Spleen (tissue), 11 donors: ENCODE measurements at regions not wholly inside any gene's neighbourhood (a gene's known extent, or its start where the extent isn't known, plus 50 kb on each side); places are given as distances from the start of the nearest gene placed in this dataset.
"Not testable (repeated sequence)": the region's sequence is repeated elsewhere in the genome, so short reads cannot be mapped to it uniquely, and the experiment has no call there.

Source experiments
- DNase-seq: peaks from one replicate; pipeline ENCODE4 v3.0.0-alpha.2; 2020
- H3K27ac ChIP-seq, 8 donors: fragments of 200-600 bp; sonication (generic) in 7 of 8; 1 replicate in 4 of 8; 2 replicates in 4 of 8; pipeline versions ENCODE4 v1.5.0 to v1.8.0; 2016 to 2021; ENCODE audit warnings: inconsistent platforms in 4 of 8, mild to moderate bottlenecking in 4 of 8, moderate library complexity in 1 of 8
- H3K27me3 ChIP-seq, 7 donors: fragments of 200-600 bp; sonication (generic) in 6 of 7; replicated peaks in 1 of 7; 1 replicate in 4 of 7; 2 replicates in 3 of 7; pipeline versions ENCODE4 v1.5.0 to v1.8.0; 2016 to 2021; ENCODE audit warnings: inconsistent platforms in 3 of 7, mild to moderate bottlenecking in 1 of 7
- H3K36me3 ChIP-seq, 6 donors: fragments of 200-600 bp; sonication (generic) in 5 of 6; 1 replicate in 4 of 6; 2 replicates in 2 of 6; pipeline versions ENCODE4 v1.5.0 to v1.8.0; 2016 to 2021; ENCODE audit warnings: inconsistent platforms in 2 of 6
- H3K4me1 ChIP-seq, 6 donors: fragments of 200-600 bp; sonication (generic) in 5 of 6; 1 replicate in 3 of 6; 2 replicates in 3 of 6; pipeline versions ENCODE4 v1.5.0 to v1.8.0; 2016 to 2021; ENCODE audit warnings: inconsistent platforms in 3 of 6
- H3K4me3 ChIP-seq, 8 donors: fragments of 200-600 bp; sonication (generic) in 7 of 8; 1 replicate in 4 of 8; 2 replicates in 4 of 8; pipeline versions ENCODE4 v1.5.0 to v1.8.0; 2016 to 2021; ENCODE audit warnings: inconsistent platforms in 4 of 8, mild to moderate bottlenecking in 4 of 8, moderate library complexity in 2 of 8
- H3K9me3 ChIP-seq, 8 donors: fragments of 200-600 bp; sonication (generic) in 7 of 8; 1 replicate in 4 of 8; 2 replicates in 4 of 8; pipeline versions ENCODE4 v1.5.0 to v1.8.0; 2016 to 2021; ENCODE audit warnings: inconsistent platforms in 4 of 8
- CTCF ChIP-seq, 11 experiments: fragments of 200-600 bp in 7 of 11; fragments of 450-650 bp in 4 of 11; sonication (generic) in 4 of 11; IDR thresholded peaks in 8 of 11; conservative IDR thresholded peaks in 3 of 11; 1 replicate in 7 of 11; 2 replicates in 4 of 11; pipeline versions ENCODE4 v1.4.0 to v1.8.0; 2016 to 2021; ENCODE audit warnings: antibody characterized with exemption in 11 of 11, inconsistent platforms in 4 of 11, mild to moderate bottlenecking in 1 of 11
- POLR2A ChIP-seq, 3 donors: fragments of 450-650 bp; IDR thresholded peaks; one replicate each; pipeline ENCODE4 v1.5.1; 2017; ENCODE audit warnings: antibody characterized with exemption in 3 of 3, mild to moderate bottlenecking in 1 of 3
- POLR2AphosphoS5 ChIP-seq, 3 donors: sonication (generic); formaldehyde crosslinking; IDR thresholded peaks; one replicate each; pipeline ENCODE4 v1.5.1; 2017; ENCODE audit warnings: antibody characterized with exemption in 3 of 3
- WGBS, 5 donors: extraction: QIAGEN DNeasy Blood & Tissue Kit in 3 of 5; methylation state at CpG; one replicate each; pipeline versions ENCODE4 v1.1.5 to v1.1.7; 2013 to 2018; 5-methylcytosine and 5-hydroxymethylcytosine counted together
- intact Hi-C: fragments of 100-400 bp; cut with DNase I; formaldehyde crosslinking; loops from one replicate; pipeline ENCODE4 v1.15.0; 2023; ENCODE audit warnings: low total_unique reads
- donor health status: healthy with polysubstance abuse.
- donor health status: DM: no; HTN: no; CAD: no; lungs with moderate emphysema.
- donor health status: DM: no; HTN: no; CAD: no.
- donor health status: Bipolar disorder and iron deficiency.
- donor health status: healthy.
- donor health status: DM: no; HTN: no; CAD: no.
- donor health status: DM: yes; HTN: yes; CAD: no.

- 70 to 83% (median 79%) methylated on average over 3 of the region's 3 CpGs for WGBS, 5 donors
Measured at GRCh38 chr7:63096141-63096540, 902.5 kb upstream of the ZNF722 start.

DNA sequence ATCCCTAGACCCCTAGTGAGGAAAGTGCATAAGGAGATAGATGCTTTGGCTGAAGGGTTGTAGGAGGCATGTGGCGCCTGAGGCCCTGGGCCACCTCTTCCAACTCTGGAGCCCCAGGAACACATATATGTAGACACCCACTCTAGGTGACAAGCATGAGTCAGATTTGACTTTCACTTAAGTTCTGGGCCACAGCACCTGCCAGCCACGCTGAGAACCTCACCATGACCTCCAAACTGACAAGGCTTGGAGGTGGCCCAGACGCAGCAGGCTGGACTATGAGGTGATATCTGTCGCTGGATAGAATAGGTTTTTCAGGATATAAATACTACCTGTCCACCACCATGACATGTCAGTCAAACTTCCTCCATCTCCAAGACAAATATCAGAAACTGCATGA is 894.0 kb upstream of the ZNF722 start:
- WGBS, 5 donors, result 65 to 70% (median 69%) methylated on average over 4 of the region's 4 CpGs
- intact Hi-C loops, result no loop called here
- peaks cover 0 to 97% (median 82%) of the 10 kb centered on the region in 8 donors for H3K9me3 ChIP-seq
- H3K27me3 ChIP-seq, result no peaks in the 10 kb centered on the region
- H3K27ac ChIP-seq, result no peak overlapping the region
- no peak overlapping the region for H3K4me3 ChIP-seq
- no peaks in the 10 kb centered on the region for H3K36me3 ChIP-seq
- TF ChIP-seq CTCF (IDR thresholded peaks at IDR 0.05 in 8 of 11, conservative IDR thresholded peaks at IDR 0.05 in 3 of 11) (no peak), POLR2A (IDR thresholded peaks at IDR 0.05) (no peak), POLR2AphosphoS5 (IDR thresholded peaks at IDR 0.05) (no peak)
- no peaks in the 10 kb centered on the region for H3K4me1 ChIP-seq
- no peak for DNase-seq

More at GRCh38 chr7:63096141-63096540, 902.5 kb upstream of the ZNF722 start:
- intact Hi-C loops, result no loop called here
- TF ChIP-seq CTCF (IDR thresholded peaks at IDR 0.05 in 8 of 11, conservative IDR thresholded peaks at IDR 0.05 in 3 of 11) (no peak), POLR2A (IDR thresholded peaks at IDR 0.05) (no peak), POLR2AphosphoS5 (IDR thresholded peaks at IDR 0.05) (no peak)
- H3K27me3 ChIP-seq, result no peaks in the 10 kb centered on the region
- no peak overlapping the region for H3K4me3 ChIP-seq
- H3K9me3 ChIP-seq, result peaks cover 0 to 65% (median 20%) of the 10 kb centered on the region in 8 donors
- H3K36me3 ChIP-seq, result no peaks in the 10 kb centered on the region
- H3K4me1 ChIP-seq, result no peaks in the 10 kb centered on the region
- no peak overlapping the region for H3K27ac ChIP-seq
- no peak for DNase-seq

DNA sequence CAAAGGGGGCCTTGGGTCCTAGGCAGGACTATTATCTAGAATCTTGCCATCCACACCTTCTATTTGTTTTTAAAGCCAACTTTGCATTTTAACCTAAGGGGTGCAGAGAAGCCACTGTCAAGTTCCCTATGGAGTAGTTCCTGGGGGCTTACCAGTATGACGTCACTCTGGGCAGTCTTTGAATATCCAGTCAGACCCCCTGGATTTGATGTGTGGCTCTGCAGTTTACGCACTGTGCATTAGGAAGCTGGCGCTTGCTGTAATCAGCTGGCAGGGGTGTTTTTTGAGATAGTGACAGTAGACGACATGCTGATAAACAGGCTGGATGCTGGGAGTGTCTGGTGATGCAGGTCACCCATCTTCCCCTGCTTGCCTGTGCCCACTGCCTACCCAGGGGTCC is 892.7 kb upstream of the ZNF722 start:
- Histone ChIP-seq H3K4me3 (no peak overlapping the region), H3K9me3 (peaks cover 0 to 97% (median 79%) of the 10 kb centered on the region in 8 donors), H3K36me3 (no peaks in the 10 kb centered on the region), H3K4me1 (no peaks in the 10 kb centered on the region), H3K27me3 (no peaks in the 10 kb centered on the region), H3K27ac (no peak overlapping the region)
- DNase-seq, result no peak
- intact Hi-C loops, result no loop called here
- 82 to 92% (median 88%) methylated on average over 4 of the region's 4 CpGs for WGBS, 5 donors
- no peak for TF ChIP-seq POLR2A (IDR thresholded peaks at IDR 0.05)
- TF ChIP-seq CTCF (IDR thresholded peaks at IDR 0.05 in 8 of 11, conservative IDR thresholded peaks at IDR 0.05 in 3 of 11), result no peak
- TF ChIP-seq POLR2AphosphoS5 (IDR thresholded peaks at IDR 0.05), result no peak

GRCh38 chr7:63106506-63107388 is 891.9 kb upstream of the ZNF722 start:
- intact Hi-C loops, result no loop called here
- Histone ChIP-seq H3K36me3 (no peaks in the 10 kb centered on the region), H3K27me3 (no peaks in the 10 kb centered on the region), H3K4me3 (no peak overlapping the region), H3K9me3 (peaks cover 0 to 97% (median 80%) of the 10 kb centered on the region in 8 donors), H3K27ac (no peak overlapping the region), H3K4me1 (no peaks in the 10 kb centered on the region)
- no peak for DNase-seq
- WGBS, 5 donors, result 78 to 86% (median 82%) methylated on average over 11 of the region's 11 CpGs
- TF ChIP-seq POLR2AphosphoS5 (IDR thresholded peaks at IDR 0.05) (no peak), CTCF (IDR thresholded peaks at IDR 0.05 in 8 of 11, conservative IDR thresholded peaks at IDR 0.05 in 3 of 11) (no peak), POLR2A (IDR thresholded peaks at IDR 0.05) (no peak)

DNA sequence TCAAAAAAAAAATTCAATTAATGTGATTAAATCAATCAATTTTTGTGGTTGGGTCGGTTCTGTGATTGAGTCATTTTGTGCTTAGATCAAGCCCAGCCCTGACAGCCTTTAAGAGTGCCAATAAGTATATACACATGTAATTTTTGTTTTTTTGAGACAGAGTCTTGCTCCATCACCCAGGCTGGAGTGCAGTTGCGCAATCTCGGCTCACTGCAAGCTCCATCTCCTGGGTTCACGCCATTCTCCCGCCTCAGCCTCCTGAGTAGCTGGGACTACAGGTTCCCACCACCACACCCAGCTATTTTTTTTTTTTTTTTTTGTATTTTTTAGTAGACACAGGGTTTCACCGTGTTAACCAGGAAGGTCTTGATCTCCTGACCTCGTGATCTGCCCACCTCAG is 887.1 kb upstream of the ZNF722 start:
- DNase-seq, intact Hi-C loops, H3K4me3 ChIP-seq, H3K4me1 ChIP-seq, H3K27me3 ChIP-seq, H3K36me3 ChIP-seq, H3K27ac ChIP-seq: not testable (repeated sequence)
- H3K9me3 ChIP-seq, result peaks cover 0 to 89% (median 69%) of the 10 kb centered on the region in 8 donors
- WGBS, 5 donors, result 75 to 78% (median 76%) methylated on average over 7 of the region's 7 CpGs
